HepG2 (cell line): ENCODE measurements at regions not wholly inside any gene's neighbourhood (a gene's known extent, or its start where the extent isn't known, plus 50 kb on each side); places are given as distances from the start of the nearest gene placed in this dataset.

Experiments used
- ATF5 ChIP-seq: sonication (generic); formaldehyde crosslinking; IDR thresholded peaks from 2 replicates; pipeline ENCODE4 v1.4.0; 2020; ENCODE audit warnings: mild to moderate bottlenecking, low read depth, missing genetic modification reagents
- DNMT3B ChIP-seq: conservative IDR thresholded peaks from 2 replicates; pipeline ENCODE4 v1.6.1; 2016; ENCODE audit warnings: missing biosample characterization, control low read depth
- FOXP1 ChIP-seq, 2 experiments: fragments of 450-650 bp in 1 of 2; IDR thresholded peaks; 2 replicates each; pipeline ENCODE4 v1.6.1; 2017 to 2018; ENCODE audit warnings: antibody characterized with exemption in 1 of 2
- IKZF1 ChIP-seq: fragments of 450-650 bp; IDR thresholded peaks from 2 replicates; pipeline ENCODE4 v1.7.1; 2016
- PATZ1 ChIP-seq: sonication (generic); formaldehyde crosslinking; IDR thresholded peaks from 2 replicates; pipeline ENCODE4 v1.4.0; 2020; ENCODE audit warnings: missing genetic modification reagents
- PREB ChIP-seq: sonication (generic); formaldehyde crosslinking; IDR thresholded peaks from 2 replicates; pipeline ENCODE4 v1.4.0; 2020; ENCODE audit warnings: missing genetic modification reagents
- TCF12 ChIP-seq, 2 experiments: fragments of 450-650 bp in 1 of 2; sonication (generic) in 1 of 2; formaldehyde crosslinking in 1 of 2; IDR thresholded peaks; 2 replicates each; pipeline versions ENCODE4 v1.6.1 to v1.8.0; 2017 to 2022; ENCODE audit warnings: antibody characterized with exemption in 1 of 2, mild to moderate bottlenecking in 1 of 2, missing genetic modification reagents in 1 of 2, moderate library complexity in 1 of 2
- TRIM22 ChIP-seq: fragments of 450-650 bp; IDR thresholded peaks from 2 replicates; pipeline ENCODE4 v1.6.1; 2017
- ZBTB40 ChIP-seq, 2 experiments: fragments of 450-650 bp in 1 of 2; sonication (generic) in 1 of 2; formaldehyde crosslinking in 1 of 2; IDR thresholded peaks; 2 replicates each; pipeline versions ENCODE4 v1.6.1 to v1.8.0; 2016 to 2022; ENCODE audit warnings: antibody characterized with exemption in 1 of 2, mild to moderate bottlenecking in 1 of 2, missing genetic modification reagents in 1 of 2
- ZNF101 ChIP-seq: sonication (generic); formaldehyde crosslinking; IDR thresholded peaks from 2 replicates; pipeline ENCODE4 v1.4.0; 2020; ENCODE audit warnings: mild to moderate bottlenecking, low read depth, missing genetic modification reagents, borderline replicate concordance
- ZNF496 ChIP-seq: sonication (generic); formaldehyde crosslinking; IDR thresholded peaks from 2 replicates; pipeline ENCODE4 v1.8.1; 2023; ENCODE audit warnings: mild to moderate bottlenecking, moderate library complexity, missing genetic modification reagents; ENCODE audit not compliant: insufficient replicate concordance
- ZNF747 ChIP-seq: sonication (generic); formaldehyde crosslinking; IDR thresholded peaks from 2 replicates; pipeline ENCODE4 v1.8.1; 2023; ENCODE audit warnings: missing genetic modification reagents, mild to moderate bottlenecking, borderline replicate concordance

- TF ChIP-seq PATZ1: peak; percentile 85
- no peak for TF ChIP-seq PREB (CRISPR knock-in tag)
- no peak for TF ChIP-seq TCF12 (IDR thresholded peaks at IDR 0.05)
- 0 out of 2 replicates have a peak, but pooled peaks have one; percentile 62 for TF ChIP-seq TCF12 (CRISPR knock-in tag; IDR thresholded peaks at IDR 0.05)
- no peak for TF ChIP-seq IKZF1
- TF ChIP-seq ZBTB40 (IDR thresholded peaks at IDR 0.05): no peak
- no peak; the same call in 1 of the 2 replicates for TF ChIP-seq ZBTB40 (CRISPR knock-in tag; IDR thresholded peaks at IDR 0.05)
- TF ChIP-seq FOXP1 (IDR thresholded peaks at IDR 0.05): no peak
- TF ChIP-seq FOXP1 (CRISPR knock-in tag; IDR thresholded peaks at IDR 0.05): peak; percentile 74
- 0 out of 2 replicates have a peak, but pooled peaks have one; percentile 18 for TF ChIP-seq ZNF747 (CRISPR knock-in tag)
- no peak for TF ChIP-seq ATF5 (CRISPR knock-in tag)
- TF ChIP-seq DNMT3B (CRISPR knock-in tag): no peak
- TF ChIP-seq TRIM22: no peak
- TF ChIP-seq ZNF101 (CRISPR knock-in tag): no peak
- no peak for TF ChIP-seq ZNF496 (CRISPR knock-in tag)
Measured at GRCh38 chr3:40843208-40843624, 318.5 kb downstream of the ZNF621 start (continued).
